Mucosa of descending colon (tissue), 3 donors: ENCODE measurements at regions not wholly inside any gene's neighbourhood (a gene's known extent, or its start where the extent isn't known, plus 50 kb on each side); places are given as distances from the start of the nearest gene placed in this dataset.
"Not testable (repeated sequence)": the region's sequence is repeated elsewhere in the genome, so short reads cannot be mapped to it uniquely, and the experiment has no call there.

Experiments
- ATAC-seq: fragments of 200-7000 bp; cut with Tn5 transposase; one replicate; pipeline ENCODE4 v1.9.1; 2020; ENCODE audit warnings: mild to moderate bottlenecking, moderate library complexity
- DNase-seq, 3 donors: peaks; one replicate each; pipeline ENCODE4 v3.0.0-alpha.2; 2020
- H3K36me3 ChIP-seq: fragments of 200-600 bp; one replicate; pipeline ENCODE4 v1.8.0; 2021; ENCODE audit warnings: low read depth, mild to moderate bottlenecking
- H3K4me1 ChIP-seq: fragments of 200-600 bp; one replicate; pipeline ENCODE4 v1.8.0; 2021; ENCODE audit warnings: low read depth, mild to moderate bottlenecking
- H3K4me3 ChIP-seq: fragments of 200-600 bp; one replicate; pipeline ENCODE4 v1.8.0; 2021; ENCODE audit warnings: mild to moderate bottlenecking
- H3K9me3 ChIP-seq: fragments of 200-600 bp; one replicate; pipeline ENCODE4 v1.8.0; 2021; ENCODE audit warnings: mild to moderate bottlenecking
- CTCF ChIP-seq: fragments of 200-600 bp; IDR thresholded peaks from one replicate; pipeline ENCODE4 v1.8.0; 2022; ENCODE audit warnings: antibody characterized with exemption, mild to moderate bottlenecking
- intact Hi-C, 2 donors: fragments of 100-400 bp; cut with DNase I in 1 of 2; cut with micrococcal nuclease in 1 of 2; formaldehyde crosslinking; loops; one replicate each; pipeline versions ENCODE4 v1.11.0 to v1.11.1; 2022; cut with DNase I, micrococcal nuclease
- donor health status: DM: no; HTN: no; CAD: no; lungs with moderate emphysema.
- donor health status: DM: no; HTN: no; CAD: no.
- donor health status: DM: no; HTN: yes; CAD: no.

- ATAC-seq: no peak
- Histone ChIP-seq H3K9me3 (no peaks in the 10 kb centered on the region), H3K4me1 (no peaks in the 10 kb centered on the region), H3K36me3 (no peaks in the 10 kb centered on the region), H3K4me3 (no peak overlapping the region)
- no peak for DNase-seq
- no peak for TF ChIP-seq CTCF
- intact Hi-C loops: no loop called here
Observed at GRCh38 chr7:22039670-22040069, 94.0 kb upstream of the CDCA7L start.

GRCh38 chr7:22032356-22032755 lies 86.7 kb upstream of the CDCA7L start:
- H3K9me3 ChIP-seq, H3K4me3 ChIP-seq, intact Hi-C loops: not testable (repeated sequence)

GRCh38 chr7:22028656-22029055 lies 83.0 kb upstream of the CDCA7L start:
- ATAC-seq, H3K4me1 ChIP-seq, intact Hi-C loops, H3K36me3 ChIP-seq, DNase-seq, H3K9me3 ChIP-seq, H3K4me3 ChIP-seq: not testable (repeated sequence)

More at GRCh38 chr7:22032356-22032755, 86.7 kb upstream of the CDCA7L start:
- not testable (repeated sequence) for DNase-seq, ATAC-seq, H3K4me1 ChIP-seq, H3K36me3 ChIP-seq

- ATAC-seq (no peak), DNase-seq (no peak)
- Histone ChIP-seq H3K4me3 (no peak overlapping the region), H3K4me1 (no peaks in the 10 kb centered on the region), H3K36me3 (no peaks in the 10 kb centered on the region), H3K9me3 (no peaks in the 10 kb centered on the region)
- TF ChIP-seq CTCF: no peak
- intact Hi-C loops: no loop called here
Observed at GRCh38 chr7:22027475-22027874, 81.8 kb upstream of the CDCA7L start.

GRCh38 chr7:22025983-22026382 lies 80.3 kb upstream of the CDCA7L start:
- intact Hi-C loops: no loop called here
- Histone ChIP-seq H3K4me3 (no peak overlapping the region), H3K36me3 (no peaks in the 10 kb centered on the region), H3K9me3 (no peaks in the 10 kb centered on the region), H3K4me1 (no peaks in the 10 kb centered on the region)
- TF ChIP-seq CTCF: no peak
- ATAC-seq (no peak), DNase-seq (no peak)

GRCh38 chr7:22025075-22025474 lies 79.4 kb upstream of the CDCA7L start:
- Histone ChIP-seq H3K4me1 (no peaks in the 10 kb centered on the region), H3K36me3 (no peaks in the 10 kb centered on the region), H3K9me3 (no peaks in the 10 kb centered on the region), H3K4me3 (no peak overlapping the region)
- intact Hi-C loops: no loop called here
- DNase-seq (no peak), ATAC-seq (no peak)
- no peak for TF ChIP-seq CTCF

- TF ChIP-seq CTCF: no peak
- ATAC-seq: no peak
- no peak for DNase-seq
- H3K36me3 ChIP-seq: no peaks in the 10 kb centered on the region
- intact Hi-C loops: no loop called here
- H3K9me3 ChIP-seq: no peaks in the 10 kb centered on the region
- no peak overlapping the region for H3K4me3 ChIP-seq
- H3K4me1 ChIP-seq: no peaks in the 10 kb centered on the region
Observed at GRCh38 chr7:22019931-22020330, 74.2 kb upstream of the CDCA7L start.
